Ishikawa (cell line): ENCODE measurements at regions not wholly inside any gene's neighbourhood (a gene's known extent, or its start where the extent isn't known, plus 50 kb on each side); places are given as distances from the start of the nearest gene placed in this dataset.

Source experiments
- CEBPB ChIP-seq: IDR thresholded peaks from 2 replicates; pipeline ENCODE4 v1.6.1; 2012
- CREB1 ChIP-seq: IDR thresholded peaks from 2 replicates; pipeline ENCODE4 v1.6.1; 2012; ENCODE audit warnings: low read depth
- EGR1 ChIP-seq: IDR thresholded peaks from 2 replicates; pipeline ENCODE4 v1.6.1; 2012
- EP300 ChIP-seq: IDR thresholded peaks from 2 replicates; pipeline ENCODE4 v1.6.1; 2012; ENCODE audit warnings: borderline replicate concordance
- FOXM1 ChIP-seq: IDR thresholded peaks from 2 replicates; pipeline ENCODE4 v1.6.1; 2012; ENCODE audit warnings: low read depth, borderline replicate concordance
- MAX ChIP-seq: IDR thresholded peaks from 2 replicates; pipeline ENCODE4 v1.6.1; 2012
- NFIC ChIP-seq: IDR thresholded peaks from 2 replicates; pipeline ENCODE4 v1.6.1; 2012
- RAD21 ChIP-seq: IDR thresholded peaks from 2 replicates; pipeline ENCODE4 v1.6.1; 2012; ENCODE audit warnings: low read depth
- TAF1 ChIP-seq: IDR thresholded peaks from 2 replicates; pipeline ENCODE4 v1.6.1; 2012; ENCODE audit warnings: low read depth, mild to moderate bottlenecking
- TCF12 ChIP-seq: IDR thresholded peaks from 2 replicates; pipeline ENCODE4 v1.6.1; 2012; ENCODE audit warnings: low read depth
- TEAD4 ChIP-seq: IDR thresholded peaks from 2 replicates; pipeline ENCODE4 v1.6.1; 2012
- USF1 ChIP-seq: IDR thresholded peaks from 2 replicates; pipeline ENCODE4 v1.6.1; 2012
- YY1 ChIP-seq: IDR thresholded peaks from 2 replicates; pipeline ENCODE4 v1.6.1; 2012; ENCODE audit warnings: low read depth
- ZBTB7A ChIP-seq: IDR thresholded peaks from 2 replicates; pipeline ENCODE4 v1.6.1; 2012; ENCODE audit warnings: low read depth
- TF ChIP-seq, protein P1 (sequence below): IDR thresholded peaks from 2 replicates; pipeline ENCODE4 v1.6.1; 2012; ENCODE audit warnings: low read depth, mild to moderate bottlenecking

DNA sequence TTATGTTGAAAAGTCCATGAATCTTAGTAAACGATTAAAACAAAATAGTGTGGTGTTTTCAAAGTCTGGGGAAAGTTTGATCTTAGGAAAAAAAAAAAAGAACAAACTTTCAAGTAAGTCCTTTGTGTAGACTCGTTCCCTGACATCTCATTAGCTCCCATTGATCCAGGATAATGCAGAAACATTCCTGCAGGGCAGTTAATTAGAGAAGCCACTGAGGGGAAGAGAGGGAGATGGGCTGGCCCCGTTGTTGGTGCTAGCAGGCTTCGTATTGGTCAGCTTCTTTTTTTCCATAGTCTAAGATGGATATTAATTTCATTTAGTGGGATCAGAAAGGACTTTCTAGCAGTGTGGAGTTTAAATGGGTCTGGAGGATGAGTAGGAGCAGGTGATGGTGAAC is 340.2 kb downstream of the DRD1 start:
- TF ChIP-seq CEBPB (no peak), TEAD4 (no peak), YY1 (no peak), MAX (no peak), CREB1 (no peak), RAD21 (no peak), EGR1 (no peak), TCF12 (no peak), TAF1 (no peak), NFIC (no peak), ZBTB7A (no peak), FOXM1 (no peak), EP300 (no peak), USF1 (no peak)
- TF ChIP-seq, protein P1, sequence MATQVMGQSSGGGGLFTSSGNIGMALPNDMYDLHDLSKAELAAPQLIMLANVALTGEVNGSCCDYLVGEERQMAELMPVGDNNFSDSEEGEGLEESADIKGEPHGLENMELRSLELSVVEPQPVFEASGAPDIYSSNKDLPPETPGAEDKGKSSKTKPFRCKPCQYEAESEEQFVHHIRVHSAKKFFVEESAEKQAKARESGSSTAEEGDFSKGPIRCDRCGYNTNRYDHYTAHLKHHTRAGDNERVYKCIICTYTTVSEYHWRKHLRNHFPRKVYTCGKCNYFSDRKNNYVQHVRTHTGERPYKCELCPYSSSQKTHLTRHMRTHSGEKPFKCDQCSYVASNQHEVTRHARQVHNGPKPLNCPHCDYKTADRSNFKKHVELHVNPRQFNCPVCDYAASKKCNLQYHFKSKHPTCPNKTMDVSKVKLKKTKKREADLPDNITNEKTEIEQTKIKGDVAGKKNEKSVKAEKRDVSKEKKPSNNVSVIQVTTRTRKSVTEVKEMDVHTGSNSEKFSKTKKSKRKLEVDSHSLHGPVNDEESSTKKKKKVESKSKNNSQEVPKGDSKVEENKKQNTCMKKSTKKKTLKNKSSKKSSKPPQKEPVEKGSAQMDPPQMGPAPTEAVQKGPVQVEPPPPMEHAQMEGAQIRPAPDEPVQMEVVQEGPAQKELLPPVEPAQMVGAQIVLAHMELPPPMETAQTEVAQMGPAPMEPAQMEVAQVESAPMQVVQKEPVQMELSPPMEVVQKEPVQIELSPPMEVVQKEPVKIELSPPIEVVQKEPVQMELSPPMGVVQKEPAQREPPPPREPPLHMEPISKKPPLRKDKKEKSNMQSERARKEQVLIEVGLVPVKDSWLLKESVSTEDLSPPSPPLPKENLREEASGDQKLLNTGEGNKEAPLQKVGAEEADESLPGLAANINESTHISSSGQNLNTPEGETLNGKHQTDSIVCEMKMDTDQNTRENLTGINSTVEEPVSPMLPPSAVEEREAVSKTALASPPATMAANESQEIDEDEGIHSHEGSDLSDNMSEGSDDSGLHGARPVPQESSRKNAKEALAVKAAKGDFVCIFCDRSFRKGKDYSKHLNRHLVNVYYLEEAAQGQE, result no peak

- TF ChIP-seq, protein P1, result no peak
- TF ChIP-seq RAD21 (no peak), USF1 (no peak), TAF1 (no peak), EGR1 (no peak), CREB1 (no peak), TEAD4 (no peak), TCF12 (no peak), ZBTB7A (no peak), YY1 (no peak), NFIC (no peak), CEBPB (no peak), FOXM1 (no peak), EP300 (no peak), MAX (no peak)
Observed at GRCh38 chr5:175102717-175103116, 341.3 kb downstream of the DRD1 start.

DNA sequence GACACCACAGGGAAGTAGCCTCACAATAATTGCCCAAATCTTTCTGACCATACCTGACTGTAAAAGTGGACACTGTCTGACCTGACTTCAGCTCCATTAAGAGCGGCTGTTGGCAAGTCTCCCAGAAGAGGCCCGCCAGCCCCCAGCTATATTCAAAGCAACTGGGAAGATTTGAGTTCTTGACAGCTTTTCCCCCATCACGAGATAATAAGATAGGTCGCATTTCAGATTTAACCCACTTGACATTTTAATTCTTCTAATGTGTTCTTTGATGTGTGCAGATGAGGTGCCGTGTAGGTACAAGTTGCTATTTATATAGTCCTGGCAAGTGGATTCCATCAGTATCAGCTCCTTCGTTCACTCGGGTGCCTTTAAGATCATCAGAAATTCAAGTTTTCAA is 345.7 kb downstream of the DRD1 start:
- TF ChIP-seq FOXM1 (no peak), NFIC (no peak), RAD21 (no peak), MAX (no peak), USF1 (no peak), EP300 (no peak)

DNA sequence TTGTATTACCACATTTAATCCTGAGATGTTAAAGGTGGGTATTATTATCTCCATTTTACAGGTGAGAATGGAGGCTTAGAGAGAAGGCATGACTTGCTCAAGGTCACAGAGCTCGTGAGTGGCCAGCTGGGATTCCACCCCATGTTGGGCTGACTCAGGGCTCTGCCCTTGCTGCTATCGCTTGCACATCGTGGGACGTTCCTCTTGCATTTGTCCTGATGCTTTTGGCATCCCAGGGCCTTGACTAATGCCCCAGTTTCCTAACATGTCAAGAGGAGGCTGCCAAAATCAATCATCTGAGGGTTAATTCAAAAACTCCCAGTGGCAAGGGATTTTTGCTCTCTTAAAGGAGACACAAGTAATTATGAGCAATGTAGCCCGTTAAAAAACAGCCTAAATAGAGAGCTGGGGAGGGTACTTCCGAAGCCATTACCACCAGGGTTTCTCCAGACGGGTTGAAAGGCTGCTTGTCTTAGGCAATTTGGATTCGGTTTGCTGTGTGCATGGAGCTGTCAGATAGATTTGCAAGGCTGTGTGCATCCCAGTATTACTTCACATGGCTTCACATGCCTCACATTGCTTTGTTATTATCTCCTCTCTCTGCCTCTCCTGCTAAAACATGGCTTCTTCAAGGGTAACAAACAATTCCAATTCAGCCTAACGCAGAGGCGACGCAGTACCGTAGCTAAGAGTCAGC is 347.4 kb downstream of the DRD1 start:
- TF ChIP-seq ZBTB7A (no peak), TCF12 (no peak), CEBPB (no peak), MAX (no peak), NFIC (no peak), FOXM1 (no peak), RAD21 (no peak), TAF1 (no peak), USF1 (no peak), TEAD4 (no peak), YY1 (no peak), EGR1 (no peak), CREB1 (no peak), EP300 (no peak)
- TF ChIP-seq, protein P1, result no peak
